Loucy (cell line): ENCODE measurements at regions not wholly inside any gene's neighbourhood (a gene's known extent, or its start where the extent isn't known, plus 50 kb on each side); places are given as distances from the start of the nearest gene placed in this dataset.

Experiments
- H2AFZ ChIP-seq: fragments of 200-600 bp; sonication (generic); 2 replicates; pipeline ENCODE4 v1.6.0; 2016; ENCODE audit warnings: antibody characterized with exemption, mild to moderate bottlenecking, low read length, moderate library complexity
- H3F3A ChIP-seq: fragments of 200-600 bp; 2 replicates; pipeline ENCODE4 v1.6.0; 2016; ENCODE audit warnings: antibody characterized with exemption, low read depth, mild to moderate bottlenecking
- H3K27me3 ChIP-seq: fragments of 200-600 bp; sonication (generic); 2 replicates; pipeline ENCODE4 v1.6.1; 2014; ENCODE audit warnings: low read length, mild to moderate bottlenecking; ENCODE audit not compliant: insufficient read depth, poor library complexity, severe bottlenecking
- H3K36me3 ChIP-seq: fragments of 200-600 bp; sonication (generic); 2 replicates; pipeline ENCODE4 v1.6.1; 2016; ENCODE audit warnings: low read length; ENCODE audit not compliant: insufficient read depth
- H3K4me1 ChIP-seq: fragments of 200-600 bp; sonication (generic); 2 replicates; pipeline ENCODE4 v1.5.1; 2014; ENCODE audit warnings: low read length, mild to moderate bottlenecking; ENCODE audit not compliant: insufficient read depth, poor library complexity, severe bottlenecking
- H3K4me2 ChIP-seq: fragments of 200-600 bp; sonication (generic); 2 replicates; pipeline ENCODE4 v1.6.0; 2014; ENCODE audit warnings: antibody characterized with exemption, low read length, low read depth, mild to moderate bottlenecking; ENCODE audit not compliant: poor library complexity, severe bottlenecking
- H3K4me3 ChIP-seq: fragments of 200-600 bp; sonication (generic); 2 replicates; pipeline ENCODE4 v1.5.1; 2014; ENCODE audit warnings: low read length, mild to moderate bottlenecking, mixed read lengths; ENCODE audit not compliant: poor library complexity, severe bottlenecking
- H3K79me2 ChIP-seq: fragments of 200-600 bp; sonication (generic); 2 replicates; pipeline ENCODE4 v1.6.1; 2014; ENCODE audit warnings: low read length; ENCODE audit not compliant: insufficient read depth
- H3K9ac ChIP-seq: fragments of 200-600 bp; sonication (generic); 2 replicates; pipeline ENCODE4 v1.6.0; 2014; ENCODE audit warnings: mild to moderate bottlenecking, low read depth, low read length, moderate library complexity; ENCODE audit not compliant: poor library complexity, severe bottlenecking
- H3K9me2 ChIP-seq: fragments of 200-600 bp; sonication (generic); replicated peaks from 2 replicates; pipeline ENCODE4 v1.6.1; 2016; ENCODE audit warnings: low read depth, low read length, mixed read lengths
- H3K9me3 ChIP-seq: fragments of 200-600 bp; sonication (generic); 2 replicates; pipeline ENCODE4 v1.6.1; 2014; ENCODE audit warnings: mild to moderate bottlenecking, antibody characterized with exemption, low read length, low read depth; ENCODE audit not compliant: insufficient read depth
- H4K20me1 ChIP-seq: fragments of 200-600 bp; sonication (generic); 2 replicates; pipeline ENCODE4 v1.6.0; 2014; ENCODE audit warnings: antibody characterized with exemption, low read length, mild to moderate bottlenecking; ENCODE audit not compliant: insufficient read depth, poor library complexity, severe bottlenecking
- CTCF ChIP-seq: fragments of 200-600 bp; sonication (generic); conservative IDR thresholded peaks from 2 replicates; pipeline ENCODE4 v1.5.1; 2014; ENCODE audit warnings: mild to moderate bottlenecking, antibody characterized with exemption, low read length
- EZH2phosphoT487 ChIP-seq: fragments of 200-600 bp; IDR thresholded peaks from 2 replicates; pipeline ENCODE4 v1.6.1; 2018; ENCODE audit warnings: antibody characterized with exemption, mild to moderate bottlenecking, moderate library complexity, borderline replicate concordance

- no peaks in the 10 kb centered on the region for H3K4me1 ChIP-seq
- no peaks in the 10 kb centered on the region for H4K20me1 ChIP-seq
- H3F3A ChIP-seq = no peaks in the 10 kb centered on the region
- no peak overlapping the region for H3K9ac ChIP-seq
- no peaks in the 10 kb centered on the region for H3K27me3 ChIP-seq
- H3K9me3 ChIP-seq = no peaks in the 10 kb centered on the region
- no peak overlapping the region for H2AFZ ChIP-seq
- no peaks in the 10 kb centered on the region for H3K79me2 ChIP-seq
- no peak overlapping the region for H3K4me3 ChIP-seq
- TF ChIP-seq CTCF (no peak), EZH2phosphoT487 (no peak)
- no peak overlapping the region for H3K4me2 ChIP-seq
- no peaks in the 10 kb centered on the region for H3K9me2 ChIP-seq
- H3K36me3 ChIP-seq = no peaks in the 10 kb centered on the region
Observed at GRCh38 chr15:53110999-53111398, 320.9 kb upstream of the ONECUT1 start.

- Histone ChIP-seq H3K36me3 (no peaks in the 10 kb centered on the region), H3K9me3 (no peaks in the 10 kb centered on the region), H3K79me2 (no peaks in the 10 kb centered on the region), H4K20me1 (no peaks in the 10 kb centered on the region), H3K4me2 (no peak overlapping the region), H3K4me3 (no peak overlapping the region), H3K4me1 (no peaks in the 10 kb centered on the region), H3K9me2 (no peaks in the 10 kb centered on the region), H2AFZ (no peak overlapping the region), H3F3A (no peaks in the 10 kb centered on the region), H3K27me3 (no peaks in the 10 kb centered on the region), H3K9ac (no peak overlapping the region)
- TF ChIP-seq CTCF = no peak
- TF ChIP-seq EZH2phosphoT487 = no peak
Observed at GRCh38 chr15:53108319-53108718, 318.2 kb upstream of the ONECUT1 start.

GRCh38 chr15:53107855-53108254 lies 317.7 kb upstream of the ONECUT1 start:
- Histone ChIP-seq H3K27me3 (no peaks in the 10 kb centered on the region), H3K4me3 (no peak overlapping the region), H3K9me2 (no peaks in the 10 kb centered on the region), H3K36me3 (no peaks in the 10 kb centered on the region), H3K4me2 (no peak overlapping the region), H3K9me3 (no peaks in the 10 kb centered on the region), H3F3A (no peaks in the 10 kb centered on the region), H3K9ac (no peak overlapping the region), H2AFZ (no peak overlapping the region), H4K20me1 (no peaks in the 10 kb centered on the region), H3K4me1 (no peaks in the 10 kb centered on the region), H3K79me2 (no peaks in the 10 kb centered on the region)
- no peak for TF ChIP-seq CTCF
- no peak for TF ChIP-seq EZH2phosphoT487
